ENCODE measurements at regions not wholly inside any gene's neighbourhood (a gene's known extent, or its start where the extent isn't known, plus 50 kb on each side); places are given as distances from the start of the nearest gene placed in this dataset.

DNA sequence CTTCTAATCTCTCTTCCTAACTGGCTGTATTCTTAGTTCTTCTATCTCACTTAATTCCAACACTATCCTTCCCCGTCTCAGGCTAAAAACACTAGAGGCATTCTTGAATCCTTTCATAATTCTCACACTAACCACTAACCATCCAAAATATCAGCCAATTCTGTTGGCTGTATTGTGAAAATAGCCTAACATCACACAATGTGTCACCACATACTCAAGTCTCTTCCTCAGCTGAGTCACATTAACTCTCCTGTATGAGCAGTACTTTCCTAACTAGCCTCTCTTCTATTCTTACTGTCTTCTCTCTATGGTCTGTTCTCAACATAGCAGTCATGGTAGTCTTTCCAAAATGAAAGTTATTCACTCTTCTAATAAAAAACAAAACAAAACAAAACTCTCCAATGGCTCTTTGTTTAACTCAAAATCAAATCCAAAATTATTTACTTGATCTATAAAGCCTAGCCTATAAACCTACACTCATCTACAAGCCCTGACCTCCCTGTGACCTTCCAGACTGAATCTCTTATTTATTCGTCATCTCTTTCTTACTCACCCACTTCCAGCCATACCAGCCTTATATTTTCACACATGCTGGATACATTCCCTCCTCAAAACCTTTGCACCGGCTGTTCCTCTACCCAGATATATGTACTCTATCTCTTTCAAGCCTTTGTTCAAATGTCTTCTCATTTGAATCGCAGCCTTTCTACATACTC, 445.9 kb downstream of the TLL1 start:
- no peaks in the 10 kb centered on the region for H3K9me1 ChIP-seq (ENCODE audit: control insufficient read depth, insufficient read depth, low read length)
- ChIA-PET POLR2A (no interaction called here), CTCF (ENCODE audit: low intra/inter-chr PET ratio) (no interaction called here)
- no peak for TF ChIP-seq ZNF316 (IDR thresholded peaks at IDR 0.05)
- TF ChIP-seq, protein P1, sequence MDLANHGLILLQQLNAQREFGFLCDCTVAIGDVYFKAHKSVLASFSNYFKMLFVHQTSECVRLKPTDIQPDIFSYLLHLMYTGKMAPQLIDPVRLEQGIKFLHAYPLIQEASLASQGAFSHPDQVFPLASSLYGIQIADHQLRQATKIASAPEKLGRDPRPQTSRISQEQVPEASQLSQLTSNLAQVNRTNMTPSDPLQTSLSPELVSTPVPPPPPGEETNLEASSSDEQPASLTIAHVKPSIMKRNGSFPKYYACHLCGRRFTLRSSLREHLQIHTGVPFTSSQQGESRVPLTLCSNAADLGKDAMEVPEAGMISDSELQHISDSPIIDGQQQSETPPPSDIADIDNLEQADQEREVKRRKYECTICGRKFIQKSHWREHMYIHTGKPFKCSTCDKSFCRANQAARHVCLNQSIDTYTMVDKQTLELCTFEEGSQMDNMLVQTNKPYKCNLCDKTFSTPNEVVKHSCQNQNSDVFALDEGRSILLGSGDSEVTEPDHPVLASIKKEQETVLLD (IDR thresholded peaks at IDR 0.05), result no peak
- TF ChIP-seq MYBL2 (IDR thresholded peaks at IDR 0.05; ENCODE audit: low read depth), result no peak
- TF ChIP-seq MYBL2 (CRISPR knock-in tag; IDR thresholded peaks at IDR 0.05; ENCODE audit: borderline replicate concordance), result no peak
- TF ChIP-seq CREBBP (IDR thresholded peaks at IDR 0.05; ENCODE audit: low read depth, low read length), result no peak
- no peak for TF ChIP-seq SIX5 (IDR thresholded peaks at IDR 0.05; ENCODE audit: borderline replicate concordance in 1 of 2, insufficient read depth in 1 of 2, low read depth in 1 of 2, low read length in 2 of 2)
- TF ChIP-seq, protein P2, sequence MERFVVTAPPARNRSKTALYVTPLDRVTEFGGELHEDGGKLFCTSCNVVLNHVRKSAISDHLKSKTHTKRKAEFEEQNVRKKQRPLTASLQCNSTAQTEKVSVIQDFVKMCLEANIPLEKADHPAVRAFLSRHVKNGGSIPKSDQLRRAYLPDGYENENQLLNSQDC (CRISPR knock-in tag; IDR thresholded peaks at IDR 0.05), result no peak
- TF ChIP-seq, protein P3, sequence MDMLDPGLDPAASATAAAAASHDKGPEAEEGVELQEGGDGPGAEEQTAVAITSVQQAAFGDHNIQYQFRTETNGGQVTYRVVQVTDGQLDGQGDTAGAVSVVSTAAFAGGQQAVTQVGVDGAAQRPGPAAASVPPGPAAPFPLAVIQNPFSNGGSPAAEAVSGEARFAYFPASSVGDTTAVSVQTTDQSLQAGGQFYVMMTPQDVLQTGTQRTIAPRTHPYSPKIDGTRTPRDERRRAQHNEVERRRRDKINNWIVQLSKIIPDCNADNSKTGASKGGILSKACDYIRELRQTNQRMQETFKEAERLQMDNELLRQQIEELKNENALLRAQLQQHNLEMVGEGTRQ (CRISPR knock-in tag; IDR thresholded peaks at IDR 0.05), result no peak
- no peak for TF ChIP-seq TAL1 (IDR thresholded peaks at IDR 0.05)
- no peak for TF ChIP-seq ZNF224 (CRISPR knock-in tag; IDR thresholded peaks at IDR 0.05)
- TF ChIP-seq FOXA1 (IDR thresholded peaks at IDR 0.05; ENCODE audit: borderline replicate concordance), result no peak
- no peak for TF ChIP-seq ELF1 (tag; IDR thresholded peaks at IDR 0.05)
- TF ChIP-seq BDP1 (IDR thresholded peaks at IDR 0.05; ENCODE audit: insufficient read depth, insufficient read length), result no peak
- H3K9ac ChIP-seq (ENCODE audit: insufficient read depth in 1 of 2, low read depth in 2 of 2, low read length in 2 of 2), result no peak overlapping the region
- no peaks in the 10 kb centered on the region for H3K79me2 ChIP-seq (ENCODE audit: control insufficient read depth, insufficient read depth, low read length)
- WGBS (ENCODE audit: insufficient coverage, low coverage, missing lambda C conversion rate), result 3% methylated on average over 4 of the region's 4 CpGs
- intact Hi-C loops (cut with micrococcal nuclease) (no loop called here), in situ Hi-C loops (cut with MboI) (no loop called here)
- ATAC-seq, result no peak
- no peak overlapping the region for H2AFZ ChIP-seq (ENCODE audit: low read depth, low read length)
- no peaks in the 10 kb centered on the region for H3K36me3 ChIP-seq (ENCODE audit: control insufficient read depth, insufficient read depth, low read length)
- H3K4me1 ChIP-seq (replicated peaks in 1 of 2; ENCODE audit: control insufficient read depth in 2 of 2, insufficient read depth in 2 of 2, low read length in 2 of 2), result no peaks in the 10 kb centered on the region
- H4K20me1 ChIP-seq (replicated peaks; ENCODE audit: control insufficient read depth, insufficient read depth, low read length), result no peaks in the 10 kb centered on the region
- BruUV-seq (replicated peaks), result no TSS peak
- peaks cover 2% of the 10 kb centered on the region; the same call in 1 of the 2 replicates for H3K9me3 ChIP-seq (replicated peaks; ENCODE audit: control insufficient read depth, insufficient read depth, low read depth, low read length)
- DNase-seq (ENCODE audit: extremely low read depth in 1 of 4, low spot score in 3 of 4), result no peak
- FAIRE-seq, result no peak
- H3K4me2 ChIP-seq (ENCODE audit: insufficient read depth, low read length), result no peak overlapping the region
- H3K27ac ChIP-seq (ENCODE audit: extremely low read depth, low read depth, low read length), result no peak overlapping the region
- H3K27me3 ChIP-seq (ENCODE audit: control insufficient read depth in 2 of 2, insufficient read depth in 2 of 2, low read length in 2 of 2), result no peaks in the 10 kb centered on the region
- H3K4me3 ChIP-seq, result no peak overlapping the region
